ENCODE measurements at regions not wholly inside any gene's neighbourhood (a gene's known extent, or its start where the extent isn't known, plus 50 kb on each side); places are given as distances from the start of the nearest gene placed in this dataset.

- H3K4me1 Mint-ChIP-seq (ENCODE audit: unreplicated experiment), result no peaks in the 10 kb centered on the region
- H3K27me3 Mint-ChIP-seq (ENCODE audit: unreplicated experiment), result peaks cover 5% of the 10 kb centered on the region
- H3K27ac Mint-ChIP-seq (ENCODE audit: unreplicated experiment), result no peak overlapping the region
- H3K9me3 Mint-ChIP-seq (ENCODE audit: unreplicated experiment), result no peaks in the 10 kb centered on the region
- no peaks in the 10 kb centered on the region for H3K36me3 Mint-ChIP-seq (ENCODE audit: low read depth, unreplicated experiment)
- TF ChIP-seq CTCF (IDR thresholded peaks at IDR 0.05; ENCODE audit: unreplicated experiment), result no peak
- no peak overlapping the region for H3K4me3 Mint-ChIP-seq (ENCODE audit: unreplicated experiment)
- DNase-seq (ENCODE audit: low spot score), result no peak
Observed at GRCh38 chr13:73696713-73697112, 437.5 kb downstream of the KLF12 start.

GRCh38 chr13:73696271-73696670, 437.9 kb downstream of the KLF12 start:
- H3K27ac Mint-ChIP-seq (ENCODE audit: unreplicated experiment), result no peak overlapping the region
- no peak for TF ChIP-seq CTCF (IDR thresholded peaks at IDR 0.05; ENCODE audit: unreplicated experiment)
- H3K27me3 Mint-ChIP-seq (ENCODE audit: unreplicated experiment), result peaks cover 5% of the 10 kb centered on the region
- H3K36me3 Mint-ChIP-seq (ENCODE audit: low read depth, unreplicated experiment), result no peaks in the 10 kb centered on the region
- no peaks in the 10 kb centered on the region for H3K4me1 Mint-ChIP-seq (ENCODE audit: unreplicated experiment)
- DNase-seq (ENCODE audit: low spot score), result no peak
- no peaks in the 10 kb centered on the region for H3K9me3 Mint-ChIP-seq (ENCODE audit: unreplicated experiment)
- H3K4me3 Mint-ChIP-seq (ENCODE audit: unreplicated experiment), result no peak overlapping the region

GRCh38 chr13:73695325-73695724, 438.9 kb downstream of the KLF12 start:
- no peaks in the 10 kb centered on the region for H3K9me3 Mint-ChIP-seq (ENCODE audit: unreplicated experiment)
- no peaks in the 10 kb centered on the region for H3K4me1 Mint-ChIP-seq (ENCODE audit: unreplicated experiment)
- no peak overlapping the region for H3K27ac Mint-ChIP-seq (ENCODE audit: unreplicated experiment)
- DNase-seq (ENCODE audit: low spot score), result no peak
- TF ChIP-seq CTCF (IDR thresholded peaks at IDR 0.05; ENCODE audit: unreplicated experiment), result no peak
- peaks cover 5% of the 10 kb centered on the region for H3K27me3 Mint-ChIP-seq (ENCODE audit: unreplicated experiment)
- H3K4me3 Mint-ChIP-seq (ENCODE audit: unreplicated experiment), result no peak overlapping the region
- no peaks in the 10 kb centered on the region for H3K36me3 Mint-ChIP-seq (ENCODE audit: low read depth, unreplicated experiment)

- no peak overlapping the region for H3K4me3 Mint-ChIP-seq (ENCODE audit: unreplicated experiment)
Observed at GRCh38 chr13:73693215-73693614, 441.0 kb downstream of the KLF12 start.

GRCh38 chr13:73691891-73692290, 442.3 kb downstream of the KLF12 start:
- Mint-ChIP-seq H3K27ac (ENCODE audit: unreplicated experiment) (no peak overlapping the region), H3K4me3 (ENCODE audit: unreplicated experiment) (no peak overlapping the region), H3K27me3 (ENCODE audit: unreplicated experiment) (peaks cover 4% of the 10 kb centered on the region), H3K36me3 (ENCODE audit: low read depth, unreplicated experiment) (no peaks in the 10 kb centered on the region), H3K4me1 (ENCODE audit: unreplicated experiment) (no peaks in the 10 kb centered on the region), H3K9me3 (ENCODE audit: unreplicated experiment) (no peaks in the 10 kb centered on the region)
- no peak for DNase-seq (ENCODE audit: low spot score)
- TF ChIP-seq CTCF (IDR thresholded peaks at IDR 0.05; ENCODE audit: unreplicated experiment), result no peak

More at GRCh38 chr13:73693215-73693614, 441.0 kb downstream of the KLF12 start:
- no peak for DNase-seq (ENCODE audit: low spot score)
- Mint-ChIP-seq H3K27ac (ENCODE audit: unreplicated experiment) (no peak overlapping the region), H3K27me3 (ENCODE audit: unreplicated experiment) (peaks cover 5% of the 10 kb centered on the region), H3K4me1 (ENCODE audit: unreplicated experiment) (no peaks in the 10 kb centered on the region), H3K9me3 (ENCODE audit: unreplicated experiment) (no peaks in the 10 kb centered on the region), H3K36me3 (ENCODE audit: low read depth, unreplicated experiment) (no peaks in the 10 kb centered on the region)
- no peak for TF ChIP-seq CTCF (IDR thresholded peaks at IDR 0.05; ENCODE audit: unreplicated experiment)

Measured in endothelial cell (in vitro differentiated cells).